ENCODE measurements at regions not wholly inside any gene's neighbourhood (a gene's known extent, or its start where the extent isn't known, plus 50 kb on each side); places are given as distances from the start of the nearest gene placed in this dataset.
"Not testable (repeated sequence)": the region's sequence is repeated elsewhere in the genome, so short reads cannot be mapped to it uniquely, and the experiment has no call there.

GRCh38 chr10:80025281-80025680, 53.2 kb upstream of the TMEM254 start:
- CTCF ChIA-PET = no interaction called here
- Mint-ChIP-seq H3K27ac (no peak overlapping the region), H3K36me3 (ENCODE audit: low read depth) (no peaks in the 10 kb centered on the region), H3K4me1 (no peaks in the 10 kb centered on the region), H3K9me3 (ENCODE audit: low read depth) (no peaks in the 10 kb centered on the region), H3K27me3 (peaks cover 1% of the 10 kb centered on the region), H3K4me3 (no peak overlapping the region)
- DNase-seq (no peak), ATAC-seq (no peak)
- intact Hi-C loops (cut with DNase I, micrococcal nuclease) = no loop called here
- POLR2A ChIA-PET = no interaction called here

- H3K9me3 Mint-ChIP-seq (ENCODE audit: low read depth); H3K4me3 Mint-ChIP-seq; POLR2A ChIA-PET; DNase-seq; H3K4me1 Mint-ChIP-seq; ATAC-seq; H3K27me3 Mint-ChIP-seq; CTCF ChIA-PET; intact Hi-C loops (cut with DNase I, micrococcal nuclease); H3K27ac Mint-ChIP-seq; H3K36me3 Mint-ChIP-seq (ENCODE audit: low read depth): not testable (repeated sequence)
Observed at GRCh38 chr10:80022408-80023001, 56.0 kb upstream of the TMEM254 start.

- DNase-seq; H3K9me3 Mint-ChIP-seq (ENCODE audit: low read depth); ATAC-seq; H3K4me1 Mint-ChIP-seq; H3K27ac Mint-ChIP-seq; intact Hi-C loops (cut with DNase I, micrococcal nuclease); H3K36me3 Mint-ChIP-seq (ENCODE audit: low read depth); H3K4me3 Mint-ChIP-seq; POLR2A ChIA-PET; H3K27me3 Mint-ChIP-seq; CTCF ChIA-PET: not testable (repeated sequence)
Observed at GRCh38 chr10:80018406-80018984, 60.0 kb upstream of the TMEM254 start.

- CTCF ChIA-PET = interaction anchor here (0.6 to 1.7 kb wide), 2 partner anchors 30 to 91 kb away, joined by 3 to 4 read pairs; no protein-coding TSS in a partner anchor
- H3K4me1 Mint-ChIP-seq, H3K4me3 Mint-ChIP-seq: not testable (repeated sequence)
Observed at GRCh38 chr10:80017186-80017585, 61.3 kb upstream of the TMEM254 start.

GRCh38 chr10:80015911-80016830, 62.3 kb upstream of the TMEM254 start:
- no peak for DNase-seq
- Mint-ChIP-seq H3K4me3 (no peak overlapping the region), H3K4me1 (no peaks in the 10 kb centered on the region), H3K27ac (no peak overlapping the region), H3K27me3 (peaks cover 3% of the 10 kb centered on the region), H3K9me3 (ENCODE audit: low read depth) (no peaks in the 10 kb centered on the region), H3K36me3 (ENCODE audit: low read depth) (no peaks in the 10 kb centered on the region)
- ChIA-PET POLR2A (no interaction called here), CTCF (interaction anchor here (1.7 kb wide), 1 partner anchor 31 kb away, joined by 4 read pairs; no protein-coding TSS in a partner anchor)
- intact Hi-C loops (cut with DNase I, micrococcal nuclease) = no loop called here
- no peak for ATAC-seq

More at GRCh38 chr10:80017186-80017585, 61.3 kb upstream of the TMEM254 start:
- H3K27ac Mint-ChIP-seq; H3K9me3 Mint-ChIP-seq (ENCODE audit: low read depth); DNase-seq; ATAC-seq; H3K36me3 Mint-ChIP-seq (ENCODE audit: low read depth); intact Hi-C loops (cut with DNase I, micrococcal nuclease); H3K27me3 Mint-ChIP-seq: not testable (repeated sequence)
- POLR2A ChIA-PET = interaction anchor here (0.6 kb wide), 1 partner anchor 511 kb away, joined by 4 read pairs; no protein-coding TSS in a partner anchor

- POLR2A ChIA-PET; H3K4me3 Mint-ChIP-seq; H3K27ac Mint-ChIP-seq; ATAC-seq; H3K27me3 Mint-ChIP-seq; H3K36me3 Mint-ChIP-seq (ENCODE audit: low read depth); intact Hi-C loops (cut with DNase I, micrococcal nuclease); H3K9me3 Mint-ChIP-seq (ENCODE audit: low read depth); CTCF ChIA-PET; DNase-seq; H3K4me1 Mint-ChIP-seq: not testable (repeated sequence)
Observed at GRCh38 chr10:80013139-80013538, 64.2 kb upstream of the SFTPD start.

- ATAC-seq; H3K27me3 Mint-ChIP-seq; intact Hi-C loops (cut with DNase I, micrococcal nuclease); H3K4me3 Mint-ChIP-seq; POLR2A ChIA-PET; H3K9me3 Mint-ChIP-seq (ENCODE audit: low read depth); H3K36me3 Mint-ChIP-seq (ENCODE audit: low read depth); DNase-seq; H3K27ac Mint-ChIP-seq; CTCF ChIA-PET; H3K4me1 Mint-ChIP-seq: not testable (repeated sequence)
Observed at GRCh38 chr10:80011144-80011543, 62.2 kb upstream of the SFTPD start.

- Mint-ChIP-seq H3K4me3 (no peak overlapping the region), H3K36me3 (ENCODE audit: low read depth) (no peaks in the 10 kb centered on the region), H3K27ac (no peak overlapping the region), H3K27me3 (peaks cover 19% of the 10 kb centered on the region), H3K9me3 (ENCODE audit: low read depth) (no peaks in the 10 kb centered on the region), H3K4me1 (no peaks in the 10 kb centered on the region)
- intact Hi-C loops (cut with DNase I, micrococcal nuclease) = no loop called here
- no peak for ATAC-seq
- POLR2A ChIA-PET = no interaction called here
- no peak for DNase-seq
- CTCF ChIA-PET = no interaction called here
Observed at GRCh38 chr10:80000541-80000940, 51.6 kb upstream of the SFTPD start.

All from activated CD4-positive, alpha-beta T cell treated with anti-CD3 and anti-CD28 coated beads for 36 hours (primary cell).